ENCODE measurements at regions not wholly inside any gene's neighbourhood (a gene's known extent, or its start where the extent isn't known, plus 50 kb on each side); places are given as distances from the start of the nearest gene placed in this dataset.

- no peak for DNase-seq
Measured at GRCh38 chr20:39326050-39326449, 363.9 kb downstream of the DHX35 start.

DNA sequence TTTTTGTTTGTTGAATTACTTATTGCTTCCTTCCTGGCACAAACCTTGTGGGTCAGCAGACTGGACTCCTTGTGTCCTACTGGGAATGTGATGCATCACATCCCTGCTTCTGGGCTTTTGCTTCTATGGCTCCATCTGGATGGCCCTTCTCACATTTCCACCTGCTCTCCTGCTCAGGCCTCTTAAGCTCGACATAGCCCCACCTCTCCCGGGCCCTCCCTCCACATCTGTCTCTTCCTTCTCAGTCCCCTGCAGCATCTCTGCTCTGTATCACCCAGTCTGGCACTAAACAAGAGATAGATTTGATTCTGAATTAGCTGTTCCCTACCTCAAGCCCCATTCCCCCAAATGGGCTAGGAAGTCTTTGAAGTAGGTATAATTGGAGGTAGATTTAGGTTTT lies 356.8 kb downstream of the DHX35 start:
- DNase-seq = no peak

GRCh38 chr20:39312676-39313075 lies 350.5 kb downstream of the DHX35 start:
- DNase-seq = no peak

- DNase-seq = no peak
Measured at GRCh38 chr20:39311851-39312506, 349.8 kb downstream of the DHX35 start.

DNA sequence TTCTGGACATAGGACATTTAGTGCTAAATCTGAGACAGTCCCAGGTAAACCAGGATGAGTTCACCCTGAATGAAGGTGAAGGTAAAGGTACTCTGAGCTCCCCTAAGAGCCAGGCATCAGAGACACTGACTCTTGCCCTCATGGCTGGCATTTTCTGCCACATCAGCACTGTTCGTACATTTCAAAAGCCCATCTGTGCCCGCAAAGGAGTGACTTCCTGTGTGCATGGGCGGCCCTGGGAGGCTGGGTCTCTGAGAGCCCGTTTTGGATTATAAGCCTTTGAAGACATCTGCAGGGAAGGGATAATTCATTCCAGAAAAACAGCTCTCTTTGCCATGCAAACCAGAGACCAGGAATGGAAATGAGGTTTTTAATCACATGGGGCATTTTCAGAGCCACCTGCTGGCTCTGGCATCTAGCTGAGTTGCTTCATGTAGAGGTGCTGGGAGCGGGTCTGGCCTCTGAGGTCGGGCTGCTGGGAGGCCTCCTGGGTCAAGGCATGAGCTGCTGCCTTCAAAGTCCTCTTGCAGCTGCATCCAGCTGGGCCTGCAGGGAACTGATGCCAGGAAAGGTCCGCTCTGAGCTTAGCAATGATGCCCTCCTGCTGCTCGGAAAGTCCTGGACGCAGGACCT lies 348.3 kb downstream of the DHX35 start:
- DNase-seq = no peak

DNA sequence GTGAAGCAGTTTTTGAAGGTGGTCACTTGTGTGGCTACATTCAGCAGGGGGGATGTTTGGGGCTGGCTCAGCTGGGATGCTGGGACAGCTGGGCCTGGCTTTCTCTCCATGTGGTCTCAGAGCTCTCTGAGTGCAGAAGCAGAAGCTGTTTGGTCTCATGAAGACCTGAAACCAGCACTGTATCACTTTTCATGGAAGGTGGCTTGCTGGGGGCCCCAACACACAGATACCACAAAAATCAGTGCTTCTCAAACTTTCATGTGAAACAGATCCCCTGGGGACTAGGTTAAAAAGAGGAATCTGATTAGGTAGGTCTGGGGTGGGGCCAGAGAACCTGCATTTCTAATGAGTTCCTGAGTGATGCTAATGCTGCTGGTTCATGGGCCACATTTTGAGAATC lies 347.3 kb downstream of the DHX35 start:
- DNase-seq = no peak

DNA sequence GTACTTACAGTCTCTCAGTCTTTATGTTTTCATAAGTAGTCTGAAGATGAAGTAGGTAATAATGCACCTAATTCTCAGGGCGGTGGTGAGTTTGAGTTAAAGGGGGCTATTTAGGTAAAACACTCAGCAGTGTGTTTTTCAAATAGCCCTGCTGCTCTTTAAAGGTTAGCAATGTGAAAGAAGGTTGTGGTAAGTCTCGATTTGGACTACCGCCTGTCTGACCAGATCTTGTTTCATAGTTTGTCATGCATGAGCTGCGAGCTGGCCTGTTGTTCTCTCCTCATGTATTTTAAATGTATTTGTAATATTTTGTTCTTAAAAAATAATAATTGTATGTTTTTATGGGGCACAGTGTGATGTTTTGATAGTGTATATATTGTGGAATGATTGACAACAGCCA lies 340.2 kb downstream of the DHX35 start:
- no peak for DNase-seq

DNA sequence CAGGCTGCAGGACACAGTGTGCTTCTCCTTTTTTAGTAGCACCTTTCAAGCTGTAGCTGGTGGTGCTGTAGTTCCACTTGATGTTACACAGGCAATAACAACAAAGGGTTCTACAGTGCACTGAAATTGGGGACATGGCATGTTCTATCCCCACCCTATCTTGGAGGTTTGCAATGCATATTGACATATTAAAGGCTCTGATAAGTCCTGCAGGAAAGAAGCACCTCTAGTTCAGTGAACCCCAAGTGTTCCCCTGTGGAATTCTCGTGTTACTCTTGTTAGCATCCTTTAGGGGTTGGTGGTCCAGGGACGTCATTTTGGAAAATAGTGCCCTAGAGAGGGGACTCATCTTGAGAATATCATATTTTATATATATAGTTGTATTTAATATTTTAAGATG lies 337.6 kb downstream of the DHX35 start:
- DNase-seq = no peak

- no peak for DNase-seq
Measured at GRCh38 chr20:39298571-39299506, 336.7 kb downstream of the DHX35 start.

GRCh38 chr20:39298121-39298520 lies 336.0 kb downstream of the DHX35 start:
- no peak for DNase-seq

GRCh38 chr20:39295301-39295700 lies 333.2 kb downstream of the DHX35 start:
- no peak for DNase-seq

DNA sequence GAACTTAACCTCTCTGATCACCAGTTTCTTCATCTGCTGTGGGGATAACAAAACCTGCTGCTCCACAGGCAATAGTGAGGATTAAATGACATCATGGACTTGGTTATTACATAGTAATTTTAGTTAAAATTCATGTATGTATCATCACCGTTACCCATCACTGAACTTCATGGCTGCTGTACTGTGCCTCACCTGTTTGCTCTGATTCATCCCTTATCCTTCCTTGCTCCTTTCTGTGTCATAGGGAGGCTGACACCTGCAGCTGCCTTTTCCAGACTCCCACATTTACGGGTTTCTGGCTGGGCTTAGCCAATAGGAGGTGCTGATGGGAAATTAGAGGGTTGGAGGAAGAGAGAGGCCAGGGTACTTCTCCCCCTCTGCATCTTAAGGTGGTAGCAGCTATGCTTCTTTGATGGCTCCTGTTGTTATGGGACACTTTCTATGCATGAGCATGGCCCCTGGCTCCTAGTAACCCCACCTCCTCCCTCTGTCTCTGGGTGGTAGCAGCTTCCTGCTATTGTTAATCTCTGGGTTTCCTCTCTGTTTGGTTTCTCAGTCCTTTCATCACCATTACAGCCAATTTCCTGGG lies 332.1 kb downstream of the DHX35 start:
- DNase-seq = no peak

GRCh38 chr20:39292193-39292736 lies 330.1 kb downstream of the DHX35 start:
- no peak for DNase-seq

DNA sequence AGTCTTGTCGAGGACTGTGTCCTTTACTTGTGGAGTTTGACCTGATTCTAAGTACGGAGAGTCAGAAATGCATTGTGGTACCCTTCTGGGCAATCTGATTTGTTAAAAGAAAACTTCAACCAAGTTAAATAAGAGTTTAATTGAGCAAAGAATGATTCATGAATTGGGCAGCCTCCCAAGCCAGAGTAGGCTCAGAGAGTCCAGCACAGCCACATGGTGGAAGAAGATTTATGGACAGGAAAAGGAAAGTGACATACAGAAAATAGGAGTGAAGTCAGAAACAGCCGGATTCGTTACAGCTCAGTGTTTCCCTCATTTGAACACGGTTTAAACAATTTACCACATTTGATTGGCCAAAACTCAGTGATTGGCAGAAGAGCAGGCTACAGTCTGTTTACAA lies 329.2 kb downstream of the DHX35 start:
- DNase-seq = no peak

- DNase-seq = no peak
Measured at GRCh38 chr20:39290575-39290974, 328.4 kb downstream of the DHX35 start.

DNA sequence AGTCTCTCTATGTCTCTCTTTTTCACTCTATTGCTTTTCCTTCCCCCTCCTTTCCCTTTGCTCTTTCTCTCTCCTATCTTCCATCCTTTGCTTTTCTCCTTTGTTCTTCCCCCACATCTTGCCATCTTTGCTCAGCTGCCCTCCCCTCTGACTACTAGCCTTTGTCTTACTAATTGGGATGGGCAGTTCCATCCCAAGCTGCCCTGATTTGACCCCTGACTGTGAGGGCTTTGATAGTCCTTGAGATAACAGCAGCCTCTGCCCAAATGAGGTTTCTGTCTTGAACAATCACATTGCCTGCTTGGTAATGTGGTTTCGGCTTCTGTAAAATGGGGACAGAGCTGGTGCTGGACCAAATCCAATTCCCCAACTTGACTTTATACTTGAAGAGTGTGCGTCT lies 327.7 kb downstream of the DHX35 start:
- DNase-seq = no peak

- DNase-seq = no peak
Measured at GRCh38 chr20:39289316-39289715, 327.2 kb downstream of the DHX35 start.

DNA sequence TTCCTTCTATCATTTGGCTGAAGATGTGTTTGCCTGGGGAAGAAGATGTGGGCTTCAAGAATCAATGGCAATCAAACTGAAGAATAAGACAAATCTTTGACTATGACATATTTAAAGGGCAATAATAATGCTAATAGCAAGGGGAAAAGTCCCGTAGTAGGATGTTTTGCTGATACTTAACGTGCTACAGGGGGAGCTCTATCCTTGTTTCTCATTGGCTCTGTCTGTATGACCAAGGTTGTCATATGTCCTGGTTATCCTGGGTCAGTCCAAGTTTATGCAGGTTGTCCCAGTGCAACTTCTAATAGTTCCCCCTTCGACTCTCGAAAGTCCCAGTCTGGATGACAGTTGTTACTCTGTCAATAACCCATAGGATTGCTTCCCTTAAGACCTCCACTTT lies 321.3 kb downstream of the DHX35 start:
- DNase-seq = no peak

DNA sequence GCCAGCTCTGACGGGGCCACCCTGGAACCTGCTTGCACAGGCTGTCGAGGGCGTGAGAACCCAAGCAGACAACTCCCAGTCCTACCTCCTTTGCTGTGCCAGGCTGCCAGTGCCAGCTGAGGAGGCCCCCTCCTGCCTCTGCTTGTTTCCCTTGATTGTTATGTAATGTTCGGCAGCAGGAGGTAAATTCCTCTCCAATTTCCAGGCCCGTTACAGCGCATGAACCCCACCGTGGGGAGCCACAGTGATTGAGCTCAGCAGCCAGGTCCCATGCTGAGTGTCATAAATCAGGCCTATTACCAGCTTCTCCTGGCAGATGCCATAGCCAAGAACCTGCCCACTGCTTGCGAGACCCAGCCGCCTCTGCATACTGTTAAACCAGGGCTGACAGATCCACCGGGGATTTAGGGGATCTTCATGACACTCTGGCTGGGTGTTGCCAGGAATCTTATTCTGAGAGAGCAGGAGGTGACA lies 320.5 kb downstream of the DHX35 start:
- DNase-seq = peak; percentile 73

DNA sequence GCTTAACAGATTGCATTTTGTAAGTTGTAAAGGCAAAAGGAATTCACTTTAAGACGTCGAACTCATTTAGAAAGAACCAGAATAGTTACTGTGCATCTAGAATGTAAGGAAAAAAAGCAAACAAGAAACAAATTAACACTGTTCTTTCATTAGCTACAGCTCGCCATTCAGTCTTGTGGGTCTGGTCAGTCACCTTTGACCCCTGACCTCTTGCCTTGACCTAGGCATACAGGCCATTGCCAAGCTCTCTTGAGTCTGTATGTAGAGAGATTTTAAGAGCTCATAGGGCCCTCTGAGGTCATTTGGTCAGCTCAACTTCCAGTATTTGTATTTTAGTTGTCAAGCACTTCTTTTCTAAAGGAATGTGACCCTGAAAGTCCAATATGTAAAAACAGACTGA lies 318.7 kb downstream of the DHX35 start:
- DNase-seq = no peak

DNA sequence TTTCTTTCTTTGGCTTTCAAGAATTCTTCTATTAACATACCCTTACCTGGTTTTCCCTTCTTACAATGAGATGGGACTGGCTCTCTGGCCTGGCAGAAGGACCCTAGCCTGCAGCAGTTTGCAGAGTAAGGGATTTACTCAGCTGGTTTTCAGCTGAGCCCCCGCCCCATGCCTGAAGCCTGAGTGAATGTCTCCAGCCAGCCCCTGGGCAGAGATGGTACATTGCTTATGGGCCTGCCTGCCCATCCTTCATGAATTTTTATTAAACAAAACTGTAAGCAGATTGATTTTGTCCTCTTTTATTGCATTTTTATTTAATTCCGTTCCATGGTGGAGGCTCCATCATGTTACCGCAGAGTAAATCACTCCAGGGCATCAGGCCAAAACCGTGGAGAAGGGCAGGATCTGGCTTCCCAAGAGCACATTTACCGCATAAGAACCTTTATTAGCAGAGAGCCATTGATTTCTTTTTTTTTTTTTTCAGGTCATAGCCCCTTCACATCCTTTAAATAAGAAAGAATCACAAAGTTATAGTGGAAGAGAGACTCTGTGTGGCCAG lies 316.2 kb downstream of the DHX35 start:
- DNase-seq = no peak

DNA sequence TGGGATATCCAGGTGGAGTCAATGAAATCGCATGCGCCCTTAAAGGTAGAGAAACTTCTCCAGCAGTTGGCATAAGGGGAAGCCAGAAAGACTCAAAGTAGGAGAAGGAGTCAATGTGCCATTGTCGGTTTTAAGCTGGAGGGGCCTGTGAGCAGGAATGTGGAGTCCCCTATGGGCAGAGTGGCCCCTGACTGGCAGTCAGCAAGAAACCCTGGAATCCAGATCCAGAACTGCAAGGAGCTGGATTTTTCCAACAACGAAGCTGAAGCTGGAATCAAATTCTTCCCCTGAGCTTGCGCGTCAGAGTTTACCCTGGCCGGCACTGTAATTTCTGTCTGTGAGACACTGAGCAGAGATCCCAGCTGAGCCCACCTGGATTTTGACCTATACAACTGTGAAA lies 315.0 kb downstream of the DHX35 start:
- no peak for DNase-seq

Measured in NCI-H69 (cell line).